GM12878 (cell line): ENCODE measurements at regions not wholly inside any gene's neighbourhood (a gene's known extent, or its start where the extent isn't known, plus 50 kb on each side); places are given as distances from the start of the nearest gene placed in this dataset.

ENCODE experiments used
- ATAC-seq: fragments of 200-7000 bp; cut with Tn5 transposase; 3 replicates; pipeline ENCODE4 v1.9.1; 2020; ENCODE audit warnings: mild to moderate bottlenecking, moderate library complexity
- BruUV-seq: library from RNA; stranded (reverse); fragments of 400-500 nt; replicated peaks from 2 replicates; lab custom pipeline; 2021; lab: Mats Ljungman, UMichigan
- CTCF ChIA-PET: fragments of 300-600 bp; sonication (Branson Sonifier 250); formaldehyde crosslinking; extraction: SDS; loops from one replicate; lab custom pipeline; 2021; ENCODE audit warnings: inconsistent platforms; lab: Yijun Ruan, JAX
- POLR2A ChIA-PET: fragments of 350-600 bp; formaldehyde crosslinking; extraction: SDS; loops from one replicate; lab custom pipeline; 2021; ENCODE audit warnings: inconsistent platforms; lab: Charles Lee
- RAD21 ChIA-PET: fragments of 300-600 bp; sonication (Branson Sonifier 250); formaldehyde crosslinking; loops from one replicate; lab custom pipeline; 2023; ENCODE audit warnings: antibody characterized with exemption; ENCODE audit not compliant: unreplicated experiment; lab: Charles Lee
- SMC1A ChIA-PET: fragments of 300-600 bp; sonication (Branson Sonifier 250); formaldehyde crosslinking; loops from one replicate; lab custom pipeline; 2023; ENCODE audit not compliant: unreplicated experiment, uncharacterized antibody; lab: Charles Lee
- DNase-seq: peaks from one replicate; pipeline ENCODE4 v3.0.0-alpha.2; 2011; ENCODE audit warnings: low read depth, low spot score
- FAIRE-seq: peaks from 3 replicates; lab custom pipeline; 2011; peaks lifted over from hg19 to GRCh38; lab: Jason Lieb, UNC
- H2AFZ ChIP-seq: 2 replicates; pipeline ENCODE4 v1.6.0; 2011; ENCODE audit warnings: low read depth, low read length, control low read depth; ENCODE audit not compliant: control insufficient read depth
- H3K27ac ChIP-seq: 2 replicates; pipeline ENCODE4 v1.5.1; 2011; ENCODE audit warnings: control low read depth; ENCODE audit not compliant: control insufficient read depth, insufficient read depth
- H3K27me3 ChIP-seq, 2 experiments: replicated peaks in 1 of 2; 2 replicates each; pipeline versions ENCODE4 v1.6.0 to v1.6.1; 2011; ENCODE audit warnings: low read length in 1 of 2; ENCODE audit not compliant: control insufficient read depth in 2 of 2, insufficient read depth in 2 of 2
- H3K36me3 ChIP-seq, 2 experiments: 2 replicates each; pipeline ENCODE4 v1.5.1; 2011; ENCODE audit warnings: low read length in 1 of 2; ENCODE audit not compliant: control insufficient read depth in 2 of 2, insufficient read depth in 2 of 2
- H3K4me1 ChIP-seq: 2 replicates; pipeline ENCODE4 v1.6.1; 2011; ENCODE audit warnings: mild to moderate bottlenecking, low read length, moderate library complexity, mixed read lengths; ENCODE audit not compliant: control insufficient read depth, insufficient read depth
- H3K4me2 ChIP-seq: 2 replicates; pipeline ENCODE4 v1.6.0; 2011; ENCODE audit warnings: control low read depth; ENCODE audit not compliant: control insufficient read depth, insufficient read depth
- H3K4me3 ChIP-seq: fragments of 200-600 bp; sonication (generic); 2 replicates; pipeline ENCODE4 v1.5.1; 2016
- H3K79me2 ChIP-seq: 2 replicates; pipeline ENCODE4 v1.6.0; 2011; ENCODE audit warnings: low read length; ENCODE audit not compliant: control insufficient read depth, insufficient read depth
- H3K9ac ChIP-seq: 2 replicates; pipeline ENCODE4 v1.8.0; 2011; ENCODE audit warnings: low read length, control low read depth, mixed read lengths; ENCODE audit not compliant: control insufficient read depth, insufficient read depth
- H3K9me3 ChIP-seq: replicated peaks from 3 replicates; pipeline ENCODE4 v1.5.1; 2011; ENCODE audit warnings: mild to moderate bottlenecking, low read length; ENCODE audit not compliant: control insufficient read depth, insufficient read depth
- H4K20me1 ChIP-seq: 2 replicates; pipeline ENCODE4 v1.6.0; 2011; ENCODE audit not compliant: control insufficient read depth, insufficient read depth
- BRCA1 ChIP-seq: IDR thresholded peaks from 2 replicates; pipeline ENCODE4 v1.6.1; 2011; ENCODE audit warnings: low read depth, low read length, improper control_type of control experiment
- E2F8 ChIP-seq: fragments of 450-650 bp; IDR thresholded peaks from 2 replicates; pipeline ENCODE4 v1.6.1; 2018; ENCODE audit warnings: mild to moderate bottlenecking, low read depth, moderate library complexity; ENCODE audit not compliant: partially characterized antibody
- SIX5 ChIP-seq: IDR thresholded peaks from 2 replicates; pipeline ENCODE4 v1.6.1; 2011; ENCODE audit warnings: mild to moderate bottlenecking, low read depth, low read length, moderate library complexity; ENCODE audit not compliant: severe bottlenecking
- STAT3 ChIP-seq: IDR thresholded peaks from 2 replicates; pipeline ENCODE4 v1.6.1; 2011; ENCODE audit warnings: low read depth, low read length, improper control_type of control experiment
- WGBS: methylation state at CpG from one replicate; pipeline ENCODE4 v1.1.6; 2016; ENCODE audit warnings: low lambda C conversion rate; ENCODE audit not compliant: insufficient replicate concordance, insufficient coverage; ENCODE audit errors: missing lambda C conversion rate; 5-methylcytosine and 5-hydroxymethylcytosine counted together
- in situ Hi-C: fragments of 300-500 bp; cut with MboI; formaldehyde crosslinking; loops from 9 replicates; pipeline ENCODE4 v1.14.3; 2018; ENCODE audit warnings: mixed read lengths
- intact Hi-C: fragments of 100-400 bp; cut with micrococcal nuclease; formaldehyde crosslinking; loops from one replicate; pipeline ENCODE4 v1.14.2; 2022; ENCODE audit not compliant: unreplicated experiment

- FAIRE-seq (no peak), ATAC-seq (no peak), DNase-seq (no peak)
- Histone ChIP-seq H3K4me3 (no peak overlapping the region), H3K27me3 (no peaks in the 10 kb centered on the region), H3K4me2 (no peak overlapping the region), H3K9me3 (no peaks in the 10 kb centered on the region), H3K4me1 (no peaks in the 10 kb centered on the region), H4K20me1 (no peaks in the 10 kb centered on the region), H3K27ac (no peak overlapping the region), H3K36me3 (no peaks in the 10 kb centered on the region), H3K9ac (no peak overlapping the region), H2AFZ (no peak overlapping the region), H3K79me2 (no peaks in the 10 kb centered on the region)
- 14% methylated on average over 2 of the region's 2 CpGs for WGBS
- RAD21 ChIA-PET, result no interaction called here
- CTCF ChIA-PET, result no interaction called here
- BruUV-seq, result no TSS peak
- intact Hi-C loops, result no loop called here
- TF ChIP-seq STAT3 (no peak), SIX5 (no peak), BRCA1 (no peak), E2F8 (no peak)
- in situ Hi-C loops, result no loop called here
- SMC1A ChIA-PET, result no interaction called here
- POLR2A ChIA-PET, result no interaction called here
These were observed 208.3 kb upstream of the NCAM2 start for GRCh38 chr21:20789729-20790500.
